ENCODE measurements at regions not wholly inside any gene's neighbourhood (a gene's known extent, or its start where the extent isn't known, plus 50 kb on each side); places are given as distances from the start of the nearest gene placed in this dataset.

GRCh38 chr3:28615971-28616370 lies 267.3 kb upstream of the AZI2 start:
- TF ChIP-seq, protein P1, sequence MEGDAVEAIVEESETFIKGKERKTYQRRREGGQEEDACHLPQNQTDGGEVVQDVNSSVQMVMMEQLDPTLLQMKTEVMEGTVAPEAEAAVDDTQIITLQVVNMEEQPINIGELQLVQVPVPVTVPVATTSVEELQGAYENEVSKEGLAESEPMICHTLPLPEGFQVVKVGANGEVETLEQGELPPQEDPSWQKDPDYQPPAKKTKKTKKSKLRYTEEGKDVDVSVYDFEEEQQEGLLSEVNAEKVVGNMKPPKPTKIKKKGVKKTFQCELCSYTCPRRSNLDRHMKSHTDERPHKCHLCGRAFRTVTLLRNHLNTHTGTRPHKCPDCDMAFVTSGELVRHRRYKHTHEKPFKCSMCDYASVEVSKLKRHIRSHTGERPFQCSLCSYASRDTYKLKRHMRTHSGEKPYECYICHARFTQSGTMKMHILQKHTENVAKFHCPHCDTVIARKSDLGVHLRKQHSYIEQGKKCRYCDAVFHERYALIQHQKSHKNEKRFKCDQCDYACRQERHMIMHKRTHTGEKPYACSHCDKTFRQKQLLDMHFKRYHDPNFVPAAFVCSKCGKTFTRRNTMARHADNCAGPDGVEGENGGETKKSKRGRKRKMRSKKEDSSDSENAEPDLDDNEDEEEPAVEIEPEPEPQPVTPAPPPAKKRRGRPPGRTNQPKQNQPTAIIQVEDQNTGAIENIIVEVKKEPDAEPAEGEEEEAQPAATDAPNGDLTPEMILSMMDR (IDR thresholded peaks at IDR 0.05), result no peak
- TF ChIP-seq POLR2A (IDR thresholded peaks at IDR 0.05), result no peak
- no peak for TF ChIP-seq POLR2AphosphoS5 (IDR thresholded peaks at IDR 0.05)
